ENCODE measurements at regions not wholly inside any gene's neighbourhood (a gene's known extent, or its start where the extent isn't known, plus 50 kb on each side); places are given as distances from the start of the nearest gene placed in this dataset.

- no peak overlapping the region for H3K27ac ChIP-seq (ENCODE audit: low read depth, low read length)
Measured at GRCh38 chr2:134131681-134132489, 122.0 kb upstream of the MGAT5 start.

More at GRCh38 chr2:134131681-134132489, 122.0 kb upstream of the MGAT5 start:
- CTCF ChIA-PET = no interaction called here
- no TSS peak for BruUV-seq (replicated peaks)
- POLR2A ChIA-PET = no interaction called here
- no peaks in the 10 kb centered on the region for H3K9me3 ChIP-seq (ENCODE audit: control insufficient read depth in 1 of 2, insufficient read depth in 1 of 2, low read depth in 1 of 2, low read length in 2 of 2)
- TF ChIP-seq CEBPB (IDR thresholded peaks at IDR 0.05; ENCODE audit: low read depth) (no peak), ZFX (IDR thresholded peaks at IDR 0.05) (no peak), RAD21 (IDR thresholded peaks at IDR 0.05; ENCODE audit: low read depth) (no peak), JUND (IDR thresholded peaks at IDR 0.05) (no peak), CTCF (IDR thresholded peaks at IDR 0.05 in 2 of 3, conservative IDR thresholded peaks at IDR 0.05 in 1 of 3; ENCODE audit: borderline replicate concordance in 1 of 3, insufficient read depth in 1 of 3, low read depth in 2 of 3, low read length in 2 of 3) (no peak), SRF (IDR thresholded peaks at IDR 0.05; ENCODE audit: low read depth) (no peak), SP1 (IDR thresholded peaks at IDR 0.05; ENCODE audit: low read depth) (no peak), MAX (IDR thresholded peaks at IDR 0.05) (no peak), TCF7L2 (IDR thresholded peaks at IDR 0.05; ENCODE audit: borderline replicate concordance, extremely low read depth, insufficient read depth, insufficient read length) (no peak), POLR2AphosphoS5 (IDR thresholded peaks at IDR 0.05; ENCODE audit: low read depth, low read length) (no peak), YY1 (IDR thresholded peaks at IDR 0.05; ENCODE audit: extremely low read depth, insufficient replicate concordance, low read depth, low read length) (no peak), FOSL1 (IDR thresholded peaks at IDR 0.05; ENCODE audit: low read depth) (no peak), EZH2 (IDR thresholded peaks at IDR 0.05) (no peak), EGR1 (IDR thresholded peaks at IDR 0.05; ENCODE audit: low read depth) (no peak), SIN3A (IDR thresholded peaks at IDR 0.05; ENCODE audit: low read depth) (no peak), ZNF274 (IDR thresholded peaks at IDR 0.05; ENCODE audit: low read depth, low read length) (no peak), CBX3 (IDR thresholded peaks at IDR 0.05; ENCODE audit: low read depth) (no peak)
- TF ChIP-seq, protein P1, sequence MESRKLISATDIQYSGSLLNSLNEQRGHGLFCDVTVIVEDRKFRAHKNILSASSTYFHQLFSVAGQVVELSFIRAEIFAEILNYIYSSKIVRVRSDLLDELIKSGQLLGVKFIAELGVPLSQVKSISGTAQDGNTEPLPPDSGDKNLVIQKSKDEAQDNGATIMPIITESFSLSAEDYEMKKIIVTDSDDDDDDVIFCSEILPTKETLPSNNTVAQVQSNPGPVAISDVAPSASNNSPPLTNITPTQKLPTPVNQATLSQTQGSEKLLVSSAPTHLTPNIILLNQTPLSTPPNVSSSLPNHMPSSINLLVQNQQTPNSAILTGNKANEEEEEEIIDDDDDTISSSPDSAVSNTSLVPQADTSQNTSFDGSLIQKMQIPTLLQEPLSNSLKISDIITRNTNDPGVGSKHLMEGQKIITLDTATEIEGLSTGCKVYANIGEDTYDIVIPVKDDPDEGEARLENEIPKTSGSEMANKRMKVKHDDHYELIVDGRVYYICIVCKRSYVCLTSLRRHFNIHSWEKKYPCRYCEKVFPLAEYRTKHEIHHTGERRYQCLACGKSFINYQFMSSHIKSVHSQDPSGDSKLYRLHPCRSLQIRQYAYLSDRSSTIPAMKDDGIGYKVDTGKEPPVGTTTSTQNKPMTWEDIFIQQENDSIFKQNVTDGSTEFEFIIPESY (IDR thresholded peaks at IDR 0.05; ENCODE audit: extremely low read depth, insufficient replicate concordance, low read length) = no peak
- TF ChIP-seq, protein P2, sequence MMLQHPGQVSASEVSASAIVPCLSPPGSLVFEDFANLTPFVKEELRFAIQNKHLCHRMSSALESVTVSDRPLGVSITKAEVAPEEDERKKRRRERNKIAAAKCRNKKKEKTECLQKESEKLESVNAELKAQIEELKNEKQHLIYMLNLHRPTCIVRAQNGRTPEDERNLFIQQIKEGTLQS (IDR thresholded peaks at IDR 0.05) = no peak
- RAD21 ChIA-PET (ENCODE audit: low non-redundant PET in 1 of 2, low total read pairs in 2 of 2, uncharacterized antibody in 2 of 2, unreplicated experiment in 2 of 2) = no interaction called here
- peaks cover 0 to 4% of the 10 kb centered on the region in 2 experiments; a peak in 2 of 4 replicates for H3K4me1 ChIP-seq (ENCODE audit: control insufficient read depth in 1 of 2, insufficient read depth in 2 of 2, low read length in 2 of 2)
- ATAC-seq (no peak), DNase-seq (ENCODE audit: low read depth, low spot score) (no peak)
- H3K9ac ChIP-seq (ENCODE audit: low read length) = no peak overlapping the region
- H3K36me3 ChIP-seq (ENCODE audit: control insufficient read depth in 1 of 2, insufficient read depth in 2 of 2, low read length in 2 of 2) = no peaks in the 10 kb centered on the region
- H3K27me3 ChIP-seq (ENCODE audit: insufficient read depth, low read length) = no peaks in the 10 kb centered on the region
- no peak overlapping the region for H3K4me2 ChIP-seq (ENCODE audit: low read length)
- H3K4me3 ChIP-seq (replicated peaks in 1 of 2; ENCODE audit: low read depth in 1 of 2, low read length in 2 of 2) = no peak overlapping the region
- H3K79me2 ChIP-seq (ENCODE audit: insufficient read depth, low read length) = peaks cover 22% of the 10 kb centered on the region
- no peaks in the 10 kb centered on the region for H3K9me2 ChIP-seq (ENCODE audit: insufficient read depth)
- H2AFZ ChIP-seq (ENCODE audit: low read depth, low read length, poor library complexity, severe bottlenecking) = no peak overlapping the region
- intact Hi-C loops (cut with micrococcal nuclease) = no loop called here
- no peaks in the 10 kb centered on the region for H4K20me1 ChIP-seq (ENCODE audit: insufficient read depth)
